ENCODE measurements at regions not wholly inside any gene's neighbourhood (a gene's known extent, or its start where the extent isn't known, plus 50 kb on each side); places are given as distances from the start of the nearest gene placed in this dataset.

DNA sequence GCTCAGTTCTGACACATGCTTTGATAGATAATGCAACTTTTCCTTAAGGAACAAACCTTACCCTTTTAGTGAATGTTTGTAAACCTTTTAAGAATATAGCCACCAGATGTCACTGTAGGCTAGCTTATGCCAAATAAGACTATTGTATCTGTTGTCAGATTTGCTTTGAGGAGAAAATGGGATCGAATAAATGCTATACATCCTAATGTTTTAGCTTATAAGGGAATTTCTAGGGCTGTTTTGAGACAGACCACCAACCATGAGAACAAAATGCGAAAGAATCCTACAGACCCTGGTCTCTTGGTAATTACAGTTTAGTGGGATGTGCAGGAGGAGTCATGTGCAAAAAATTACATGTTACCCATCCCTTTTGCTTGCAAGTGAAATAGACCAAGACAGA lies 127.6 kb upstream of the NMUR2 start:
- no peak overlapping the region for H4K5ac ChIP-seq (ENCODE audit: insufficient read length, low read depth, low read length)
- H3K9me3 ChIP-seq (ENCODE audit: insufficient read depth in 2 of 2, low read depth in 1 of 2, low read length in 1 of 2): no peaks in the 10 kb centered on the region
- POLR2A ChIA-PET (ENCODE audit: partially characterized antibody): no interaction called here
- TF ChIP-seq CTCF (IDR thresholded peaks at IDR 0.05; ENCODE audit: control extremely low read depth in 1 of 3, insufficient read depth in 1 of 3, low read depth in 1 of 3, low read length in 3 of 3) (peak in 2 of 3 experiments; percentile 45 to 46; a peak in 2 of 4 replicates), POLR2A (IDR thresholded peaks at IDR 0.05; ENCODE audit: control extremely low read depth in 1 of 2, low read depth in 2 of 2, low read length in 2 of 2) (no peak), RAD21 (IDR thresholded peaks at IDR 0.05 in 1 of 2, conservative IDR thresholded peaks at IDR 0.05 in 1 of 2; ENCODE audit: low read depth in 2 of 2, low read length in 2 of 2) (peak; percentile 85 to 90)
- peak overlapping the region; percentile 86; the same call in 1 of the 2 replicates for H2AFZ ChIP-seq (ENCODE audit: low read length)
- H2BK120ac ChIP-seq (replicated peaks; ENCODE audit: low read depth, low read length): no peak overlapping the region
- no peak overlapping the region for H3K27ac ChIP-seq (ENCODE audit: low read depth, low read length)
- H4K20me1 ChIP-seq (replicated peaks in 1 of 2; ENCODE audit: control insufficient read depth in 1 of 2, insufficient read depth in 2 of 2, low read length in 2 of 2): no peaks in the 10 kb centered on the region
- H3K18ac ChIP-seq (ENCODE audit: extremely low read depth, low read length): no peak overlapping the region
- peak overlapping the region; percentile 66; the same call in 1 of the 2 replicates for H2BK15ac ChIP-seq (ENCODE audit: low read length)
- no peak overlapping the region for H3K23ac ChIP-seq (ENCODE audit: insufficient read length)
- no peak overlapping the region for H3K4me2 ChIP-seq (ENCODE audit: insufficient read depth in 1 of 2, low read depth in 2 of 2, low read length in 2 of 2)
- no peak overlapping the region for H4K8ac ChIP-seq (ENCODE audit: extremely low read depth, insufficient read depth, low read length)
- H3K9ac ChIP-seq (replicated peaks in 1 of 4; ENCODE audit: extremely low read depth in 1 of 4, low read depth in 3 of 4, low read length in 3 of 4): no peak overlapping the region
- H3K56ac ChIP-seq (replicated peaks; ENCODE audit: insufficient read length, low read depth, low read length): no peak overlapping the region
- H3K14ac ChIP-seq (ENCODE audit: insufficient read length): no peak overlapping the region
- H2BK12ac ChIP-seq (ENCODE audit: low read depth, low read length): no peak overlapping the region
- H2BK5ac ChIP-seq (ENCODE audit: low read depth, low read length): no peak overlapping the region
- FAIRE-seq (peak; percentile 77), DNase-seq (ENCODE audit: low read depth in 1 of 2, low spot score in 2 of 2) (no peak)
- no peak overlapping the region for H3K4ac ChIP-seq (replicated peaks; ENCODE audit: insufficient read length, low read depth, low read length)
- H3K4me3 ChIP-seq (ENCODE audit: extremely low read depth in 1 of 4, insufficient read depth in 2 of 4, low read depth in 3 of 4, low read length in 4 of 4): no peak overlapping the region
- WGBS, 2 experiments (ENCODE audit: extremely low coverage in 1 of 2, insufficient coverage in 1 of 2, insufficient read length in 1 of 2, insufficient replicate concordance in 2 of 2, low coverage in 1 of 2, low lambda C conversion rate in 2 of 2, missing lambda C conversion rate in 1 of 2): 59% methylated on average over 2 of the region's 2 CpGs; no CpG with 5 or more reads in 1 of the 2 experiments
- H3K27me3 ChIP-seq (replicated peaks in 1 of 4; ENCODE audit: control insufficient read depth in 3 of 4, extremely low read depth in 1 of 4, insufficient read depth in 3 of 4, low read length in 3 of 4): no peaks in the 10 kb centered on the region
- H3K79me2 ChIP-seq (ENCODE audit: control insufficient read depth in 1 of 2, insufficient read depth in 2 of 2, low read length in 2 of 2): no peaks in the 10 kb centered on the region
- H2BK20ac ChIP-seq (ENCODE audit: low read length): peak overlapping the region; percentile 82; the same call in 1 of the 2 replicates
- no peaks in the 10 kb centered on the region for H3K23me2 ChIP-seq (ENCODE audit: low read depth, low read length)
- peaks cover 0 to 15% (median 4%) of the 10 kb centered on the region in 4 experiments; a peak in 5 of 7 replicates for H3K4me1 ChIP-seq (replicated peaks in 1 of 4; ENCODE audit: control insufficient read depth in 3 of 4, insufficient read depth in 4 of 4, low read length in 3 of 4)
- H4K91ac ChIP-seq (replicated peaks; ENCODE audit: insufficient read length, low read length): no peak overlapping the region
- no peak overlapping the region for H2AK5ac ChIP-seq (ENCODE audit: low read depth, low read length)
- no peaks in the 10 kb centered on the region for H3K36me3 ChIP-seq (ENCODE audit: control insufficient read depth in 2 of 4, insufficient read depth in 4 of 4, low read length in 3 of 4)
- CTCF ChIA-PET (ENCODE audit: partially characterized antibody): interaction anchor here (0.8 to 4.3 kb wide), 22 partner anchors 9 to 1540 kb away, joined by 3 to 30 read pairs (median 4); no protein-coding TSS in a partner anchor
- H3K79me1 ChIP-seq (ENCODE audit: low read depth, low read length): no peaks in the 10 kb centered on the region
